GM19438 (cell line): ENCODE measurements at regions not wholly inside any gene's neighbourhood (a gene's known extent, or its start where the extent isn't known, plus 50 kb on each side); places are given as distances from the start of the nearest gene placed in this dataset.
"Not testable (repeated sequence)": the region's sequence is repeated elsewhere in the genome, so short reads cannot be mapped to it uniquely, and the experiment has no call there.

Experiments
- ATAC-seq: cut with Tn5 transposase; IDR thresholded peaks from one replicate; pipeline ENCODE4 v1.9.1; 2021; ENCODE audit warnings: low read depth; ENCODE audit not compliant: unreplicated experiment

DNA sequence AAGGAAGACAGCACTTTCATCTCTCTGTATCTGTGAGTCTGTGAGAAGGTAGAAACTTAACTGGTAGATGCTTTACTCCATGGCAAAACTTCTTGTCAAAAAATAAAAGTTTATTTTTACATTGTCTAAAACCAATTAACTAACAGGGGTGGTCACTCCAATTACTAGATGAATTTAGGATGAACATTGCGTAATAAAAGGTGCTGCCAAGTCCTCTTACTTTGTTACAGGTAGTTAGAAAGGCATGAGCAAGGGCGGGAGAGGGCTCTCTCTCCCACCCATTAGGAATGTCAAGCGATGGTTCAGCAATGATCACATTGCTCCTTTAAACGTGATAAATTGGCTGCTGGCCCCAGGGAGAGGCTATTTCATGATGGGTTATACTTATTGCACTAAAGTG lies 512.3 kb downstream of the SLITRK5 start:
- ATAC-seq, result no peak

- no peak for ATAC-seq
These were observed 517.8 kb downstream of the SLITRK5 start for GRCh38 chr13:88188986-88189385.

DNA sequence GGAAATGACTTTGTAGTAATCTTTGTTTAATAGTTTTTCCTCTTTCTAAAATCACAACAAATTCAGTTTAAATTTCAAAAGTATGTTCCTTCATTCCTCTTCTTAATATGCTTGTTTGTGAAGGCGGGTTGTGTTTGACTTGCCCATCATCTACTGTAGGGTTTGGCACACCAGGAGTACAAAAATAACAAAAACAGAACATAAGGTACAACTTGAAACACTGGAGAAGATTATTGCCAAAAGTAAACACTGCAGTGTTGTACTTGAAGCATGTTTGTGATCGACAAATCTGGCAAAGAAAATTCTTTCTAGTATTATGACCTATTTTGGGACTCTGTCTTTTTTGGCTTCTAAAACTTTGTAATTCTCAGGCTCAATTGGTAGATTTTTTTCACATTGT lies 518.6 kb downstream of the SLITRK5 start:
- no peak for ATAC-seq

GRCh38 chr13:88196106-88196505 lies 524.9 kb downstream of the SLITRK5 start:
- no peak for ATAC-seq

- ATAC-seq, result no peak
These were observed 546.2 kb downstream of the SLITRK5 start for GRCh38 chr13:88217372-88217771.

- no peak for ATAC-seq
These were observed 546.7 kb downstream of the SLITRK5 start for GRCh38 chr13:88217883-88218282.

DNA sequence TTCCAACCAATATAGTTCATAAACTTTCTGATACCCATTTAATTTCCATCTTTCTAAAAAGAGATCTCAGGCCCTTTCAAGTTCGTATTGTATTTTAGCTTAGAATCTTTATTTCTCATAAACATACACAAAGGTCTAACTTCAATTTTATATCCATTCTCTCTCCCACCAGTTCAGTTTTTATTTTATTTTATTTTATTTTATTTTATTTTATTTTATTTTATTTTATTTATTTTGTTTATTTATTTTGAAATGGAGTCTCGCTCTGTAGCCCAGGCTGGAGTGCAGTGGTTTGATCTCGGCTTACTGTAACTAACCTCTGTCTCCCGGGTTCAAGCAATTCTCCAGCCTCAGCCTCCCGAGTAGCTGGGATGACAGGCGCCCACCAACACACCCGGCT lies 552.8 kb downstream of the SLITRK5 start:
- no peak for ATAC-seq

DNA sequence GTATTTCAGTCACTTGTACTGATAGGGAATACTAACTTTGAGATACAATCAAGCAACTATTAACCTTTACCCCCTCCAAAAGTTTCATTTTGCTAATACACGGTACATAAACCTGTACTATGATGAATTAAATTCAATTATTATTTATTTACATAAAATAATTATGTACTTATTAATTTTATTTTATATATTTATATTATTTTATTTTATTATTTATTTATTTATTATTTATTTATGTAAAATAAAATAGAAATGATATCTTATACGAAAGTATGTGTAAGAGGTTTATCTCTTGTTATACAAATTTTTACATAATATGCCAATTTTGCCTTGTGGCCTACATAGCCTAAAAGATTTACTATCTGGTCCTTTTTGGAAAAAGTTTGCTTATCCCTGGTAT lies 564.3 kb downstream of the SLITRK5 start:
- no peak for ATAC-seq

DNA sequence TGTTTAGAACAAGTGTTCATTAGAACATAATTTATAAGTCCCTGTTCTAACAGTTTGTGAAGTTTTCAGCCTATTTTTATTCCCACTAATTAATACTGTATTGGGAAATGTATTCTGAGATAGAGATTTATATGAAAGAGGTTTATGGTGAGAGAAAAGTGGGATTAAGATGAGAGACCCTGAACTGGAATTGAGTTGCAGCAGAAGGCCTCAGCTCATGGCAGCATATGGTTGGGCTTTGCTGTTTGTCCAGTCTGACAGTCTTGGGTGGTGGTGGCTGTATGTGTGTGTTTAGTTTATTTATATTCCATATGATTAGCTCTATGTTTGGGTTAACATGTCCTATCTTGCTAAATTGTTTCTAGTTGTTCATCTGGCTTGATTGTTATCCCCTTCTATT lies 575.1 kb downstream of the SLITRK5 start:
- no peak for ATAC-seq

GRCh38 chr13:88248393-88248792 lies 577.2 kb downstream of the SLITRK5 start:
- no peak for ATAC-seq

GRCh38 chr13:88257706-88258105 lies 586.5 kb downstream of the SLITRK5 start:
- ATAC-seq, result no peak

DNA sequence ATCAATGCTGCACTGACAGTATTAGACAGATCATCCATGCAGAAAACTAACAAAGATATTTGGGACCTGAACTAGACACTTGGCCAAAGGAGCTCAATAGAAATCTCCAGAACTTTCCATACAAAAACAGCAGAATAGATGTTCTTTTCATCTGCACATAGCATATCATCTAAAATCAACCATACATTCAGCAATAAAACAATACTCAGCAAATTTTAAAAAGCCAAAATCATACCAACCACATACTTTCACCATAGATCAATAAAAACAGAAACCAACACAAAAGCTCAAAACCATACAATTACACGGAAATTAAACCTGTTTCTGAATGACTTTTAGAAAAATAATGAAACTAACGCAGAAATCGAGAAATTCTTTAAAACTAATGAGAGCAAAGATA lies 592.6 kb downstream of the SLITRK5 start:
- ATAC-seq, result no peak

DNA sequence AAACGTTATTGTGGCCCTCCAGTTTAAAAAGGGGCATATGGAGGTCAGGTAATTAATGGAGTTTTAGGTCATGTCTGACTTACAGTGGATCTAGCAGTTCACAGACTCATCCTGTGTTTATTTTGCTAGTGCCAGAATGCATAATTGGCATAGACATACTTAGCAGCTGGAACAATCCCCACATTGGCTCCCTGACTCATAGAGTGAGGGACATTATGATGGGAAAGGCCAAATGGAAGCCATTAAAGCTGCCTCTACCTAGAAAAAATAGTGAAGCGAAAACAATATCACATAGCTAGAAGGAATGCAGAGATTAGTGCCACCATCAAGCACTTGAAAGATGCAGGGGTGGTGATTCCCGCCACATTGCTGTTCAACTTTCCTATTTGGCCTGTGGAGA lies 610.7 kb downstream of the SLITRK5 start:
- ATAC-seq, result no peak

DNA sequence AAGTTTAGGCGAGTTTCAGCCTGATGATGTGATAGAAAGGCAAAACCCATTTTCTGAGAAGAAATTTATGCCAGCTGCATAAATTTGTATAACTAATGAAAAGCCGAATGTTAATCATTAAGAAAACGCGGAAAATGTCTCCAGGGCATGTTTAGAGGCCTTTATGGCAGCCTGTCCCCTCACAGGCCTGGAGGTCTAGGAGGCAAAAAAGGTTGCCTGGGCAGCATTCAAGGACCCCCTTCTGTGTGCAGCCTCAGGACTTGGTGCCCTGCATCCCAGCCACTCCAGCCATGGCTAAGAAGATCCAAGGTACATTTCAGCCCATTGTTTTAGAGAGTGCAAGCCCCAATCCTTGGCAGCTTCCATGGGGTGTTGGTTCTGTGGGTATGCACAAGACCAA lies 614.2 kb downstream of the SLITRK5 start:
- ATAC-seq, result no peak

GRCh38 chr13:88288326-88288725 lies 617.2 kb downstream of the SLITRK5 start:
- no peak for ATAC-seq

DNA sequence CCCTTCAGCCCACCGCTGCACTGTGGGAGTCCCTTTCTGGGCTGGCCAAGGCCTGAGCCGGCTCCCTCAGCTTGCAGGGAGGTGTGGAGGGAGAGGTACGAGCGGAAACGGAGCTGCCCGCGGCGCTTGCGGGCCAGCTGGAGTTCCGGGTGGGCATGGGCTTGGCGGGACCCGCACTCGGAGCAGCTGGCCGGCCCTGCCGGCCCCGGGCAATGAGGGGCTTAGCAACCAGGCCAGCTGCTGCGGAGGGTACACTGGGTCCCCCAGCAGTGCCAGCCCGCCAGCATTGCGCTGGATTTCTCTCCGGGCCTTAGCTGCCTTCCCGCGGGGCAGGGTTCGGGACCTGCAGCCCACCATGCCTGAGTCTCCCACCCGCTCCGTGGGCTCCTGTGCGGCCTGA lies 620.6 kb downstream of the SLITRK5 start:
- ATAC-seq, result not testable (repeated sequence)

- no peak for ATAC-seq
These were observed 623.2 kb downstream of the SLITRK5 start for GRCh38 chr13:88294368-88294767.

- no peak for ATAC-seq
These were observed 632.0 kb downstream of the SLITRK5 start for GRCh38 chr13:88303157-88303556.

DNA sequence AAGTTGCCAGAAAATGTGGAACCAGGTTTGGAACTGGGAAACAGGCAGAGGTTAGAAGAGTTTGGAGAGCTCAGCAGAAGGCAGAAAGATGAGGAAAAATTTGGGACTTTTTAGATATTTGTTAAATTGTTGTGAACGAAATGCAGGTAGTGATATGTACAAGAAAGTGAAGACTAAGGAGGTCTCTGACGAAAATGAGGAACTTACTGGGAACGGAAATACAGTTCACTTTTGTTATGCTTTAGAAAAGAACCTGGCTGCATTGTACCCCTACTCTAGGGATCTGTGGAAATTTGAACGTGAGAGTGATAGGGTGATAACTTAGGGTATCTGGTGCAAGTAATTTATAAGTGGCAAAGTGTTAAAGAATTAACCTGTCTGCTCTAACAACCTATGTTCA lies 632.4 kb downstream of the SLITRK5 start:
- no peak for ATAC-seq

GRCh38 chr13:88314496-88314895 lies 643.3 kb downstream of the SLITRK5 start:
- ATAC-seq, result no peak

GRCh38 chr13:88329066-88329465 lies 657.9 kb downstream of the SLITRK5 start:
- ATAC-seq, result no peak

DNA sequence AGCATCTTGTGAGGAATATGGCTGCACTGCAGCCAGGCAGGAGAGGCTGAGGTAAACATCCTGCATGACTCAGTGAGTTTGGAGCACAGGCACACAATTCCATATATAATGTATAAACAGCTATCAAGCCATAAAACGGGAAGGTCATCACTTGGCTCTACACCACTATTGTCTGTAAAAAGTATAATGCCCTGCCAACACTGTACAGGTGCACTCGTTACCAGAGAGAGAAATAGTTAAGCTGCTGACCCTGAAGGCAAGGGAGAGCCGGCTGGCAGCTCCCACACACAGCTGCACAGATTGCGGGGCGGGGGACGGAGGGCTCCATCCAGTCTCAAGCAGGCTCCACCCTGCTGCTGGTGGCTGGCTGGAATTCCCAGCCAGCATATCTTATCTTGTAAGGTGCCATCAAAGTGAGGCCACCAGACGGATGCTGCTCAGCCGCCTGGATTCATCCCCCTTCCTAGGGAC lies 668.1 kb downstream of the SLITRK5 start:
- no peak for ATAC-seq

GRCh38 chr13:88345171-88345847 lies 674.1 kb downstream of the SLITRK5 start:
- no peak for ATAC-seq
